ENCODE measurements at regions not wholly inside any gene's neighbourhood (a gene's known extent, or its start where the extent isn't known, plus 50 kb on each side); places are given as distances from the start of the nearest gene placed in this dataset.

DNA sequence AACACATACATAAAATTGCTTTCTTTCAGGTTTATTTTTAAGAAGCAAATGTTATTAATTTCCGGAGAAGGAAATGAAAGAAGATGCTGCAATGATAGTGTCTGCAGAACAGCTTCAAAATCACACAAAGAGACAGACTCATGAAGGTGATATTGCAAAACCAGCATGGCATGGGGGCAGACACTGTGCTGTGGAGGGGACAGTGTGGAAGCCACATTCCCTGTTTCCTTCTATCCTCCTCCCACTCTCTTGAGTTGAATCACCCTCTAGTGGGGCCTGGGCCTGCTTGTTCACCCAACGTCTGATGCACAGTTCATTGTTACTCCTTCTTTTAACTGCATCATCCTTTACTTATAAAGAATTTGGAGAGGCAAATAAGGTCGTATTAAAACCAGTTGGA, 104.0 kb upstream of the INSIG1 start (continued):
- TF ChIP-seq, protein P1, sequence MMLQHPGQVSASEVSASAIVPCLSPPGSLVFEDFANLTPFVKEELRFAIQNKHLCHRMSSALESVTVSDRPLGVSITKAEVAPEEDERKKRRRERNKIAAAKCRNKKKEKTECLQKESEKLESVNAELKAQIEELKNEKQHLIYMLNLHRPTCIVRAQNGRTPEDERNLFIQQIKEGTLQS (IDR thresholded peaks at IDR 0.05): no peak
- no peak for TF ChIP-seq RAD21 (IDR thresholded peaks at IDR 0.05; ENCODE audit: low read depth)

- ATAC-seq: no peak
- H4K20me1 ChIP-seq (ENCODE audit: insufficient read depth): no peaks in the 10 kb centered on the region
- H3K4me3 ChIP-seq (replicated peaks in 1 of 2; ENCODE audit: low read depth in 1 of 2, low read length in 2 of 2): no peak overlapping the region
- ChIA-PET POLR2A (no interaction called here), CTCF (no interaction called here), RAD21 (ENCODE audit: low non-redundant PET in 1 of 2, low total read pairs in 2 of 2, uncharacterized antibody in 2 of 2, unreplicated experiment in 2 of 2) (no interaction called here)
- no peak overlapping the region for H3K9ac ChIP-seq (ENCODE audit: low read length)
- H3K9me3 ChIP-seq (ENCODE audit: control insufficient read depth in 1 of 2, insufficient read depth in 1 of 2, low read depth in 1 of 2, low read length in 2 of 2): no peaks in the 10 kb centered on the region
- no peak for DNase-seq (ENCODE audit: low read depth, low spot score)
- no peak overlapping the region for H3K4me2 ChIP-seq (ENCODE audit: low read length)
- intact Hi-C loops (cut with micrococcal nuclease): loop anchor here (5.0 kb wide), 1 partner anchor 103 kb away; the partner anchor contains the start of gene INSIG1
- H3K4me1 ChIP-seq (ENCODE audit: control insufficient read depth in 1 of 2, insufficient read depth in 2 of 2, low read length in 2 of 2): peaks cover 0 to 3% of the 10 kb centered on the region in 2 experiments; a peak in 1 of 4 replicates
- H3K36me3 ChIP-seq (ENCODE audit: control insufficient read depth in 1 of 2, insufficient read depth in 2 of 2, low read length in 2 of 2): no peaks in the 10 kb centered on the region
- H3K79me2 ChIP-seq (ENCODE audit: insufficient read depth, low read length): no peaks in the 10 kb centered on the region
- H3K9me2 ChIP-seq (ENCODE audit: insufficient read depth): no peaks in the 10 kb centered on the region
- H2AFZ ChIP-seq (ENCODE audit: low read depth, low read length, poor library complexity, severe bottlenecking): no peak overlapping the region
- H3K27ac ChIP-seq (ENCODE audit: low read depth, low read length): no peak overlapping the region
- no TSS peak for BruUV-seq (replicated peaks)
- no peaks in the 10 kb centered on the region for H3K27me3 ChIP-seq (ENCODE audit: insufficient read depth, low read length)
- TF ChIP-seq YY1 (IDR thresholded peaks at IDR 0.05; ENCODE audit: extremely low read depth, insufficient replicate concordance, low read depth, low read length): no peak
- TF ChIP-seq REST (IDR thresholded peaks at IDR 0.05; ENCODE audit: low read depth): no peak
- TF ChIP-seq EZH2phosphoT487 (IDR thresholded peaks at IDR 0.05; ENCODE audit: borderline replicate concordance): no peak
- TF ChIP-seq, protein P2, sequence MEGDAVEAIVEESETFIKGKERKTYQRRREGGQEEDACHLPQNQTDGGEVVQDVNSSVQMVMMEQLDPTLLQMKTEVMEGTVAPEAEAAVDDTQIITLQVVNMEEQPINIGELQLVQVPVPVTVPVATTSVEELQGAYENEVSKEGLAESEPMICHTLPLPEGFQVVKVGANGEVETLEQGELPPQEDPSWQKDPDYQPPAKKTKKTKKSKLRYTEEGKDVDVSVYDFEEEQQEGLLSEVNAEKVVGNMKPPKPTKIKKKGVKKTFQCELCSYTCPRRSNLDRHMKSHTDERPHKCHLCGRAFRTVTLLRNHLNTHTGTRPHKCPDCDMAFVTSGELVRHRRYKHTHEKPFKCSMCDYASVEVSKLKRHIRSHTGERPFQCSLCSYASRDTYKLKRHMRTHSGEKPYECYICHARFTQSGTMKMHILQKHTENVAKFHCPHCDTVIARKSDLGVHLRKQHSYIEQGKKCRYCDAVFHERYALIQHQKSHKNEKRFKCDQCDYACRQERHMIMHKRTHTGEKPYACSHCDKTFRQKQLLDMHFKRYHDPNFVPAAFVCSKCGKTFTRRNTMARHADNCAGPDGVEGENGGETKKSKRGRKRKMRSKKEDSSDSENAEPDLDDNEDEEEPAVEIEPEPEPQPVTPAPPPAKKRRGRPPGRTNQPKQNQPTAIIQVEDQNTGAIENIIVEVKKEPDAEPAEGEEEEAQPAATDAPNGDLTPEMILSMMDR (IDR thresholded peaks at IDR 0.05 in 2 of 3, conservative IDR thresholded peaks at IDR 0.05 in 1 of 3; ENCODE audit: borderline replicate concordance in 1 of 3, insufficient read depth in 1 of 3, low read depth in 2 of 3, low read length in 2 of 3): no peak
- no peak for TF ChIP-seq POLR2AphosphoS5 (IDR thresholded peaks at IDR 0.05; ENCODE audit: low read depth, low read length)
- no peak for TF ChIP-seq ZFX (IDR thresholded peaks at IDR 0.05)
- no peak for TF ChIP-seq EGR1 (IDR thresholded peaks at IDR 0.05; ENCODE audit: low read depth)
- no peak for TF ChIP-seq FOSL1 (IDR thresholded peaks at IDR 0.05; ENCODE audit: low read depth)
- TF ChIP-seq JUND (IDR thresholded peaks at IDR 0.05): no peak
- TF ChIP-seq SP1 (IDR thresholded peaks at IDR 0.05; ENCODE audit: low read depth): no peak
- no peak for TF ChIP-seq POLR2A (IDR thresholded peaks at IDR 0.05; ENCODE audit: borderline replicate concordance, extremely low read depth, insufficient read depth, insufficient read length)
- no peak for TF ChIP-seq ZBTB33 (IDR thresholded peaks at IDR 0.05; ENCODE audit: extremely low read depth, insufficient replicate concordance, low read length)
- TF ChIP-seq CEBPB (IDR thresholded peaks at IDR 0.05; ENCODE audit: low read depth): no peak
- no peak for TF ChIP-seq RAD21 (IDR thresholded peaks at IDR 0.05; ENCODE audit: low read depth)
- TF ChIP-seq, protein P1 (IDR thresholded peaks at IDR 0.05): no peak
- TF ChIP-seq TCF7L2 (IDR thresholded peaks at IDR 0.05; ENCODE audit: borderline replicate concordance, extremely low read depth, insufficient read depth, insufficient read length): no peak
- no peak for TF ChIP-seq SIN3A (IDR thresholded peaks at IDR 0.05; ENCODE audit: low read depth)
These were observed 103.1 kb upstream of the INSIG1 start for GRCh38 chr7:155194382-155195140.
